GM23248 (cell line): ENCODE measurements at regions not wholly inside any gene's neighbourhood (a gene's known extent, or its start where the extent isn't known, plus 50 kb on each side); places are given as distances from the start of the nearest gene placed in this dataset.

ENCODE experiments used
- DNase-seq: peaks from one replicate; pipeline ENCODE4 v3.0.0-alpha.2; 2015
- H2AFZ ChIP-seq: fragments of 200-600 bp; sonication (generic); 2 replicates; pipeline ENCODE4 v1.6.1; 2016; ENCODE audit warnings: antibody characterized with exemption
- H3F3A ChIP-seq: fragments of 200-600 bp; sonication (generic); 2 replicates; pipeline ENCODE4 v1.6.1; 2016; ENCODE audit warnings: mild to moderate bottlenecking, antibody characterized with exemption, mixed run types; ENCODE audit not compliant: insufficient read depth
- H3K27ac ChIP-seq: fragments of 200-600 bp; sonication (generic); 2 replicates; pipeline ENCODE4 v1.5.1; 2016; ENCODE audit warnings: mild to moderate bottlenecking
- H3K27me3 ChIP-seq: fragments of 200-600 bp; sonication (generic); replicated peaks from 2 replicates; pipeline ENCODE4 v1.6.1; 2016; ENCODE audit warnings: mild to moderate bottlenecking; ENCODE audit not compliant: insufficient read depth
- H3K36me3 ChIP-seq: fragments of 200-600 bp; sonication (generic); 2 replicates; pipeline ENCODE4 v1.6.1; 2016; ENCODE audit warnings: low read depth, mild to moderate bottlenecking
- H3K4me1 ChIP-seq: fragments of 200-600 bp; sonication (generic); 2 replicates; pipeline ENCODE4 v1.6.1; 2016; ENCODE audit warnings: mild to moderate bottlenecking; ENCODE audit not compliant: insufficient read depth
- H3K4me2 ChIP-seq: fragments of 200-600 bp; sonication (generic); one replicate; pipeline ENCODE4 v1.6.1; 2016; ENCODE audit warnings: mild to moderate bottlenecking; ENCODE audit not compliant: unreplicated experiment
- H3K4me3 ChIP-seq: fragments of 200-600 bp; sonication (generic); 2 replicates; pipeline ENCODE4 v1.5.1; 2016; ENCODE audit warnings: mild to moderate bottlenecking
- H3K79me2 ChIP-seq: fragments of 200-600 bp; sonication (generic); 2 replicates; pipeline ENCODE4 v1.6.1; 2016; ENCODE audit warnings: mild to moderate bottlenecking; ENCODE audit not compliant: insufficient read depth
- H3K9ac ChIP-seq: fragments of 200-600 bp; sonication (generic); 2 replicates; pipeline ENCODE4 v1.6.1; 2016; ENCODE audit warnings: mild to moderate bottlenecking
- H3K9me2 ChIP-seq: fragments of 200-600 bp; sonication (generic); 2 replicates; pipeline ENCODE4 v1.6.1; 2016; ENCODE audit warnings: mixed run types, mild to moderate bottlenecking, moderate library complexity; ENCODE audit not compliant: insufficient read depth
- H3K9me3 ChIP-seq: fragments of 200-600 bp; sonication (generic); one replicate; pipeline ENCODE4 v1.6.1; 2017; ENCODE audit warnings: low read depth
- H4K20me1 ChIP-seq: fragments of 200-600 bp; sonication (generic); 2 replicates; pipeline ENCODE4 v1.6.0; 2016; ENCODE audit not compliant: insufficient read depth
- EZH2 ChIP-seq: fragments of 200-600 bp; sonication (generic); IDR thresholded peaks from 2 replicates; pipeline ENCODE4 v1.6.1; 2018; ENCODE audit warnings: antibody characterized with exemption, mild to moderate bottlenecking; ENCODE audit not compliant: insufficient read depth, poor library complexity, severe bottlenecking
- EZH2phosphoT487 ChIP-seq: fragments of 200-600 bp; sonication (generic); IDR thresholded peaks from 2 replicates; pipeline ENCODE4 v1.6.1; 2018; ENCODE audit warnings: antibody characterized with exemption, moderate library complexity, mild to moderate bottlenecking, low read depth; ENCODE audit not compliant: insufficient read depth
- WGBS, 2 experiments: methylation state at CpG; one replicate each; pipeline ENCODE4 v1.1.6; 2015 to 2017; ENCODE audit warnings: low lambda C conversion rate in 2 of 2, low coverage in 1 of 2; ENCODE audit errors: missing lambda C conversion rate in 2 of 2; 5-methylcytosine and 5-hydroxymethylcytosine counted together
- in situ Hi-C: fragments of 300-500 bp; cut with MboI; formaldehyde crosslinking; loops from 2 replicates; pipeline ENCODE4 v1.15.0; 2020

GRCh38 chr13:73993661-73994060 lies 140.5 kb downstream of the KLF12 start:
- TF ChIP-seq EZH2phosphoT487 = no peak
- no peak for TF ChIP-seq EZH2
- Histone ChIP-seq H4K20me1 (no peaks in the 10 kb centered on the region; the same call in 1 of the 2 replicates), H3K4me2 (no peak overlapping the region), H3K9me3 (no peaks in the 10 kb centered on the region), H3K27ac (no peak overlapping the region), H2AFZ (no peak overlapping the region), H3K4me1 (no peaks in the 10 kb centered on the region), H3K27me3 (no peaks in the 10 kb centered on the region), H3K9me2 (no peaks in the 10 kb centered on the region), H3F3A (no peaks in the 10 kb centered on the region), H3K79me2 (peaks cover 69% of the 10 kb centered on the region), H3K4me3 (no peak overlapping the region), H3K36me3 (0 out of 2 replicates have a peak, but pooled peaks cover 4% of the 10 kb centered on the region), H3K9ac (no peak overlapping the region)
- DNase-seq = no peak
- in situ Hi-C loops = no loop called here

DNA sequence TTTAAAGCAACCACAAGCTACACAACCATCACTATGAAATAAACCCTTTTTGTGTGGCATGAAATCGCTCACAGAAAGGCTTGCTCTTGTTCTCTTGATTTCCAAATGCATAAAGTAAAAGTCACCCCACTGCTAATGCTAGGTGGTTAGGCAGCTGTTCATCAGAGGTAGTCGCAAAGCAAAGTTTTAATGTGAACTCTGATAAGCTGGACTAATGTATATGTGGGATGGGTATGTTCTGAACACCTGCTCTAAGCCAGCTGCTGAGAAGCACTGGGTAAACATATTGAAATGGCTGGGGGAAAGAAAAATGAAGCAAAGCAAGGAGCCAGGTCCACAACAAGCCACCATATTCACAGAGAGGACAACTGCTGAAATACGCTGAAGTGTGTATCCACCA lies 142.3 kb downstream of the KLF12 start:
- in situ Hi-C loops = no loop called here
- Histone ChIP-seq H4K20me1 (no peaks in the 10 kb centered on the region), H3K4me1 (no peaks in the 10 kb centered on the region), H3K79me2 (peaks cover 67% of the 10 kb centered on the region), H3F3A (no peaks in the 10 kb centered on the region), H3K27ac (no peak overlapping the region), H3K9me3 (no peaks in the 10 kb centered on the region), H3K9ac (no peak overlapping the region), H3K27me3 (no peaks in the 10 kb centered on the region), H2AFZ (no peak overlapping the region), H3K36me3 (0 out of 2 replicates have a peak, but pooled peaks cover 4% of the 10 kb centered on the region), H3K4me2 (no peak overlapping the region), H3K9me2 (no peaks in the 10 kb centered on the region), H3K4me3 (no peak overlapping the region)
- 96 to 99% methylated on average over 3 of the region's 3 CpGs for WGBS, 2 experiments
- DNase-seq = no peak
- TF ChIP-seq EZH2phosphoT487 = no peak
- TF ChIP-seq EZH2 = no peak

- in situ Hi-C loops = no loop called here
- no peak overlapping the region for H3K4me3 ChIP-seq
- 96 to 100% methylated on average over 1 of the region's 1 CpG for WGBS, 2 experiments
- no peak overlapping the region for H3K27ac ChIP-seq
- no peaks in the 10 kb centered on the region for H4K20me1 ChIP-seq
- no peak overlapping the region for H3K9ac ChIP-seq
- H3K79me2 ChIP-seq = peaks cover 67% of the 10 kb centered on the region
- no peak for TF ChIP-seq EZH2
- TF ChIP-seq EZH2phosphoT487 = no peak
- no peak overlapping the region for H3K4me2 ChIP-seq
- H3K36me3 ChIP-seq = 0 out of 2 replicates have a peak, but pooled peaks cover 4% of the 10 kb centered on the region
- H3K4me1 ChIP-seq = no peaks in the 10 kb centered on the region
- no peaks in the 10 kb centered on the region for H3K9me2 ChIP-seq
- H3K27me3 ChIP-seq = no peaks in the 10 kb centered on the region
- H3K9me3 ChIP-seq = no peaks in the 10 kb centered on the region
- no peak overlapping the region for H2AFZ ChIP-seq
- no peak for DNase-seq
- H3F3A ChIP-seq = no peaks in the 10 kb centered on the region
These were observed 142.8 kb downstream of the KLF12 start for GRCh38 chr13:73991384-73991783.

DNA sequence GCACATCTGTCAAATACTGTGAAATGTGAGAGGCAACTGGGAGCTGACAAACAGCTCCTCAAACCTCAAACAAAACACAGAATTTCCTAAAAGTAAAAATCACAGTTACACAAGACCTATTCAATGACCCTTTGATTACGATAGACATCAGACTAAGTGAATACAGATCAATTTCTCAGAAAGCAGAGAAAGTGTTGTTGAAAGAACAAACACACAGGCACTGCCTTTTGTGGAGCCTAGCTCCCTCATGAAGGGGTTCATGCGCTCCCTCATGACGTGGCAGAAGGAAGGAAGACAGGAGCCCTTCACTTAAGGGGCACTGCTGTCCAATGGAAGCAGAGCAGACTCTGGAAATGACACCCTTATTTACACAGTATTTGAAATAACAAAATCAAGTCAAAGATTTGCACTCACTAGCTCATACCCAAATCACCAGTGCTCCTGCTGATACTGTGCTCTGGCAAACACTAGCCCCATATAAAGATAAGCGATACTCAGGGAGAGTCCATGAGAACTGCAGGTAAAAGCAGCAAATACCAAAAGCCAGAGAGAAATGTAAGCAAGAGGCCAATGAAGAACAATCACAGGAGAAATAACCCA lies 144.9 kb downstream of the KLF12 start:
- DNase-seq = no peak
- Histone ChIP-seq H3F3A (no peaks in the 10 kb centered on the region), H3K79me2 (peaks cover 69% of the 10 kb centered on the region), H3K9ac (no peak overlapping the region), H2AFZ (no peak overlapping the region), H3K27ac (no peak overlapping the region), H3K36me3 (0 out of 2 replicates have a peak, but pooled peaks cover 4% of the 10 kb centered on the region), H3K4me1 (no peaks in the 10 kb centered on the region), H3K4me3 (no peak overlapping the region), H3K9me2 (no peaks in the 10 kb centered on the region), H4K20me1 (no peaks in the 10 kb centered on the region), H3K4me2 (no peak overlapping the region), H3K9me3 (no peaks in the 10 kb centered on the region), H3K27me3 (no peaks in the 10 kb centered on the region)
- 99 to 100% methylated on average over 4 of the region's 4 CpGs for WGBS, 2 experiments
- in situ Hi-C loops = no loop called here
- no peak for TF ChIP-seq EZH2phosphoT487
- TF ChIP-seq EZH2 = no peak

- H4K20me1 ChIP-seq = no peaks in the 10 kb centered on the region
- in situ Hi-C loops = no loop called here
These were observed 145.7 kb downstream of the KLF12 start for GRCh38 chr13:73988461-73988860.

More at GRCh38 chr13:73988461-73988860, 145.7 kb downstream of the KLF12 start:
- Histone ChIP-seq H3K27me3 (no peaks in the 10 kb centered on the region), H3K27ac (no peak overlapping the region), H3K36me3 (no peaks in the 10 kb centered on the region), H3K79me2 (peaks cover 69% of the 10 kb centered on the region), H2AFZ (no peak overlapping the region), H3K9me3 (no peaks in the 10 kb centered on the region), H3K4me2 (no peak overlapping the region), H3K4me1 (no peaks in the 10 kb centered on the region), H3K4me3 (no peak overlapping the region), H3K9ac (no peak overlapping the region), H3F3A (no peaks in the 10 kb centered on the region), H3K9me2 (no peaks in the 10 kb centered on the region)
- 100% methylated on average over 1 of the region's 1 CpG for WGBS, 2 experiments
- TF ChIP-seq EZH2 = no peak
- TF ChIP-seq EZH2phosphoT487 = no peak
- no peak for DNase-seq
